ENCODE measurements at regions not wholly inside any gene's neighbourhood (a gene's known extent, or its start where the extent isn't known, plus 50 kb on each side); places are given as distances from the start of the nearest gene placed in this dataset.

DNA sequence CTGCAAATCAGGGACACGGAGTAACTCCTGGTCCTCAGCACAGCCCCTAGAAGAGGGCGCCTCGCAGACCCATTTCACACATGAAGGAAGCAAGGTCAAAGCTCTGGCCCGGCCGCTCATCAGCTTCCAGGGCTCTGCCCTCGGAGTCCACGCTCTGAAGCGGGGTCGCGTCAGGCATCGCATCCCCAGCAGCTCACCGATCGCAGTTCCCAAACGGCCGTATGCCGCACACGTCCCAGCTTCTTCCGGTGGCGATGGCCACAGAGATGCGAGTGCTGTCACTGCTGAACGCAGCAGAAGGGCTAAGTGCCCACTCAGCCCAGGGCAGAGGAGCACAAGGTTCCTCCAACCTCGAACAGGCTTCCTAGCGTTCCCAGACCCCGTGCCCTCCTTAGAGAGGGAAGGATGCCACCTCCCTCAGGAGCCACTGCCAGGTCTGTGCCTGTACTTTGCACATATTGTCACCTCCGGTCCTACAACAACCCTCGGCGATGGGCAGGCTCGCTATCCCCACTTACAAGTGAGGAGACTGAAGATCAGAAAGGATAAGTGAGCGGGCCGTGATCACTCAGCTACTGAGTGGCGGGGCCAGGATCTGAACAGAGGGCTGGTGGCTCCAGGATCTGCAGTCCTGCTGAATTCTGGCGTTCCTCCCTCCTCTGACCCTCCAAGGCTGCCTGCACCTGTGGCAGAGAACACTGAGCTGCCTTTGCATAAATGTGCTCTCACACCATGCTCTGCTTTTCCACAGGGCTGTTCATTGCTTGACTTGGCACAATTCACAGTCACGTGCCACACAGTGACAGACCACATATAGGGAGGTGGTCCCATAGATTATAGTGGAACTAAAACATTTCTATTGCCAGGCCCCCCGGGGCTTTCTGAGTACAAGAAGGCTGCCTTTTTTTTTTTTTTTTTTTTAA lies 71.4 kb downstream of the COPS8 start:
- TF ChIP-seq, protein P1, sequence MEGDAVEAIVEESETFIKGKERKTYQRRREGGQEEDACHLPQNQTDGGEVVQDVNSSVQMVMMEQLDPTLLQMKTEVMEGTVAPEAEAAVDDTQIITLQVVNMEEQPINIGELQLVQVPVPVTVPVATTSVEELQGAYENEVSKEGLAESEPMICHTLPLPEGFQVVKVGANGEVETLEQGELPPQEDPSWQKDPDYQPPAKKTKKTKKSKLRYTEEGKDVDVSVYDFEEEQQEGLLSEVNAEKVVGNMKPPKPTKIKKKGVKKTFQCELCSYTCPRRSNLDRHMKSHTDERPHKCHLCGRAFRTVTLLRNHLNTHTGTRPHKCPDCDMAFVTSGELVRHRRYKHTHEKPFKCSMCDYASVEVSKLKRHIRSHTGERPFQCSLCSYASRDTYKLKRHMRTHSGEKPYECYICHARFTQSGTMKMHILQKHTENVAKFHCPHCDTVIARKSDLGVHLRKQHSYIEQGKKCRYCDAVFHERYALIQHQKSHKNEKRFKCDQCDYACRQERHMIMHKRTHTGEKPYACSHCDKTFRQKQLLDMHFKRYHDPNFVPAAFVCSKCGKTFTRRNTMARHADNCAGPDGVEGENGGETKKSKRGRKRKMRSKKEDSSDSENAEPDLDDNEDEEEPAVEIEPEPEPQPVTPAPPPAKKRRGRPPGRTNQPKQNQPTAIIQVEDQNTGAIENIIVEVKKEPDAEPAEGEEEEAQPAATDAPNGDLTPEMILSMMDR (IDR thresholded peaks at IDR 0.05) = no peak
- TF ChIP-seq POLR2A (IDR thresholded peaks at IDR 0.05) = no peak

All from esophagus squamous epithelium (tissue), 4 donors.